NT2/D1 (cell line): ENCODE measurements at regions not wholly inside any gene's neighbourhood (a gene's known extent, or its start where the extent isn't known, plus 50 kb on each side); places are given as distances from the start of the nearest gene placed in this dataset.

Experiments used
- SUZ12 ChIP-seq: IDR thresholded peaks from 2 replicates; pipeline ENCODE4 v1.6.1; 2011; ENCODE audit not compliant: insufficient read length, insufficient read depth; ENCODE audit errors: extremely low read depth
- YY1 ChIP-seq: IDR thresholded peaks from 2 replicates; pipeline ENCODE4 v1.6.1; 2011; ENCODE audit not compliant: insufficient read length, insufficient read depth
- ZNF274 ChIP-seq: IDR thresholded peaks from 2 replicates; pipeline ENCODE4 v1.6.1; 2011; ENCODE audit warnings: mild to moderate bottlenecking, low read depth, low read length

GRCh38 chr15:81865850-81866537 is 179.8 kb downstream of the MEX3B start:
- TF ChIP-seq ZNF274 = no peak
- no peak for TF ChIP-seq SUZ12
- no peak for TF ChIP-seq YY1
